DOHH2 (cell line): ENCODE measurements at regions not wholly inside any gene's neighbourhood (a gene's known extent, or its start where the extent isn't known, plus 50 kb on each side); places are given as distances from the start of the nearest gene placed in this dataset.

ENCODE experiments used
- EZH2phosphoT487 ChIP-seq: fragments of 200-600 bp; sonication (generic); IDR thresholded peaks from 2 replicates; pipeline ENCODE4 v1.6.1; 2017; ENCODE audit warnings: borderline replicate concordance, mild to moderate bottlenecking, antibody characterized with exemption, low read length, moderate library complexity, mixed read lengths
- TF ChIP-seq, protein P1 (sequence below): fragments of 200-600 bp; sonication (generic); IDR thresholded peaks from one replicate; pipeline ENCODE4 v1.5.1; 2014; ENCODE audit warnings: antibody characterized with exemption, mild to moderate bottlenecking, low read depth, low read length; ENCODE audit not compliant: poor library complexity, severe bottlenecking

DNA sequence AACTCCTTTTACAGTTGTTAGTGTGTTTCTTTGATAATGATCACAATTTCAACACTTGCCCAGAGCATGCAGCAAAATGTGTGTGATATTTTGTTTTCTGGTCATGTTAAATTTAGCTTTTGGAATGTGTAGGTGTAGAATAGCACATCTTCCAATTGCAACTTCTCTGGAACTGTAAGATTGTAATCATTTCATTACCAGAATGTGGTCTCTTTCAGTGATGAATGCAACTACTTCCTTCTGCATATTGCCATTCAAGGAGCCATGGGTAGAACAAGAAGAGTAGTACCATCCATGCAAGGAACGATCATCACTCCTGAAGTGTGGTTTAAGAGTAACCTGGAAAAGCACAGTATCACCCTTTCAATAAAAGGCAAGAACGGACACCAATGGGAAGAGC lies 548.8 kb upstream of the ZNF804A start:
- TF ChIP-seq, protein P1, sequence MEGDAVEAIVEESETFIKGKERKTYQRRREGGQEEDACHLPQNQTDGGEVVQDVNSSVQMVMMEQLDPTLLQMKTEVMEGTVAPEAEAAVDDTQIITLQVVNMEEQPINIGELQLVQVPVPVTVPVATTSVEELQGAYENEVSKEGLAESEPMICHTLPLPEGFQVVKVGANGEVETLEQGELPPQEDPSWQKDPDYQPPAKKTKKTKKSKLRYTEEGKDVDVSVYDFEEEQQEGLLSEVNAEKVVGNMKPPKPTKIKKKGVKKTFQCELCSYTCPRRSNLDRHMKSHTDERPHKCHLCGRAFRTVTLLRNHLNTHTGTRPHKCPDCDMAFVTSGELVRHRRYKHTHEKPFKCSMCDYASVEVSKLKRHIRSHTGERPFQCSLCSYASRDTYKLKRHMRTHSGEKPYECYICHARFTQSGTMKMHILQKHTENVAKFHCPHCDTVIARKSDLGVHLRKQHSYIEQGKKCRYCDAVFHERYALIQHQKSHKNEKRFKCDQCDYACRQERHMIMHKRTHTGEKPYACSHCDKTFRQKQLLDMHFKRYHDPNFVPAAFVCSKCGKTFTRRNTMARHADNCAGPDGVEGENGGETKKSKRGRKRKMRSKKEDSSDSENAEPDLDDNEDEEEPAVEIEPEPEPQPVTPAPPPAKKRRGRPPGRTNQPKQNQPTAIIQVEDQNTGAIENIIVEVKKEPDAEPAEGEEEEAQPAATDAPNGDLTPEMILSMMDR = no peak
- TF ChIP-seq EZH2phosphoT487 = no peak
